GM18508 (cell line): ENCODE measurements at regions not wholly inside any gene's neighbourhood (a gene's known extent, or its start where the extent isn't known, plus 50 kb on each side); places are given as distances from the start of the nearest gene placed in this dataset.
"Not testable (repeated sequence)": the region's sequence is repeated elsewhere in the genome, so short reads cannot be mapped to it uniquely, and the experiment has no call there.

Source experiments
- ATAC-seq: cut with Tn5 transposase; IDR thresholded peaks from one replicate; pipeline ENCODE4 v1.9.1; 2021; ENCODE audit warnings: moderate number of reproducible peaks; ENCODE audit not compliant: insufficient read depth, unreplicated experiment

GRCh38 chr14:101288436-101289229 lies 272.7 kb upstream of the DIO3 start:
- ATAC-seq, result no peak

- no peak for ATAC-seq
These were observed 272.0 kb upstream of the DIO3 start for GRCh38 chr14:101289230-101289690.

- ATAC-seq, result no peak
These were observed 271.4 kb upstream of the DIO3 start for GRCh38 chr14:101289911-101290310.

GRCh38 chr14:101290611-101291010 lies 270.7 kb upstream of the DIO3 start:
- ATAC-seq, result no peak

- ATAC-seq, result no peak
These were observed 269.9 kb upstream of the DIO3 start for GRCh38 chr14:101291390-101291789.

GRCh38 chr14:101292448-101292847 lies 268.8 kb upstream of the DIO3 start:
- no peak for ATAC-seq

GRCh38 chr14:101293605-101294004 lies 267.7 kb upstream of the DIO3 start:
- no peak for ATAC-seq

- no peak for ATAC-seq
These were observed 267.2 kb upstream of the DIO3 start for GRCh38 chr14:101294136-101294535.

- not testable (repeated sequence) for ATAC-seq
These were observed 261.5 kb upstream of the DIO3 start for GRCh38 chr14:101299781-101300180.

- ATAC-seq, result no peak
These were observed 260.3 kb upstream of the DIO3 start for GRCh38 chr14:101301011-101301410.

GRCh38 chr14:101307162-101307561 lies 254.1 kb upstream of the DIO3 start:
- not testable (repeated sequence) for ATAC-seq

GRCh38 chr14:101311186-101311585 lies 250.1 kb upstream of the DIO3 start:
- not testable (repeated sequence) for ATAC-seq

- no peak for ATAC-seq
These were observed 248.0 kb upstream of the DIO3 start for GRCh38 chr14:101313268-101313667.

- ATAC-seq, result no peak
These were observed 245.4 kb upstream of the DIO3 start for GRCh38 chr14:101315802-101316296.

GRCh38 chr14:101318271-101318670 lies 243.0 kb upstream of the DIO3 start:
- ATAC-seq, result no peak

- ATAC-seq, result no peak
These were observed 240.9 kb upstream of the DIO3 start for GRCh38 chr14:101320396-101320795.

- ATAC-seq, result no peak
These were observed 239.1 kb upstream of the DIO3 start for GRCh38 chr14:101322223-101322622.

- ATAC-seq, result no peak
These were observed 238.2 kb upstream of the DIO3 start for GRCh38 chr14:101323111-101323510.

GRCh38 chr14:101323614-101324235 lies 237.6 kb upstream of the DIO3 start:
- not testable (repeated sequence) for ATAC-seq

GRCh38 chr14:101325319-101325718 lies 236.0 kb upstream of the DIO3 start:
- ATAC-seq, result no peak

- no peak for ATAC-seq
These were observed 232.8 kb upstream of the DIO3 start for GRCh38 chr14:101328412-101329028.
